HCT116 (cell line): ENCODE measurements at regions not wholly inside any gene's neighbourhood (a gene's known extent, or its start where the extent isn't known, plus 50 kb on each side); places are given as distances from the start of the nearest gene placed in this dataset.

Experiments
- CTCF ChIP-seq, 3 experiments: fragments of 200-600 bp in 1 of 3; sonication (generic) in 1 of 3; IDR thresholded peaks in 2 of 3; conservative IDR thresholded peaks in 1 of 3; 2 replicates each; pipeline ENCODE4 v1.5.1; 2012 to 2017; ENCODE audit warnings: low read depth in 2 of 3, low read length in 2 of 3, antibody characterized with exemption in 1 of 3, borderline replicate concordance in 1 of 3, control low read depth in 1 of 3, mild to moderate bottlenecking in 1 of 3, mixed read lengths in 1 of 3, mixed run types in 1 of 3, moderate library complexity in 1 of 3; ENCODE audit not compliant: insufficient read depth in 1 of 3
- EGR1 ChIP-seq: IDR thresholded peaks from 2 replicates; pipeline ENCODE4 v1.6.1; 2012; ENCODE audit warnings: low read depth
- EZH2phosphoT487 ChIP-seq: fragments of 200-600 bp; IDR thresholded peaks from 2 replicates; pipeline ENCODE4 v1.6.1; 2018; ENCODE audit warnings: antibody characterized with exemption, borderline replicate concordance
- POLR2A ChIP-seq: IDR thresholded peaks from 2 replicates; pipeline ENCODE4 v1.7.0; 2011; ENCODE audit warnings: borderline replicate concordance; ENCODE audit not compliant: insufficient read depth, insufficient read length; ENCODE audit errors: extremely low read depth
- POLR2AphosphoS5 ChIP-seq: IDR thresholded peaks from 2 replicates; pipeline ENCODE4 v1.6.1; 2011; ENCODE audit warnings: mild to moderate bottlenecking, low read depth, low read length, moderate library complexity
- REST ChIP-seq: IDR thresholded peaks from 2 replicates; pipeline ENCODE4 v1.6.1; 2012; ENCODE audit warnings: low read depth

GRCh38 chr21:35581640-35582039 lies 478.7 kb downstream of the SETD4 start:
- TF ChIP-seq CTCF (IDR thresholded peaks at IDR 0.05 in 2 of 3, conservative IDR thresholded peaks at IDR 0.05 in 1 of 3; ENCODE audit: borderline replicate concordance in 1 of 3, insufficient read depth in 1 of 3, low read depth in 2 of 3, low read length in 2 of 3) (no peak), REST (no peak), EGR1 (no peak), POLR2AphosphoS5 (no peak), POLR2A (no peak), EZH2phosphoT487 (no peak)
